GM21367 (cell line): ENCODE measurements at regions not wholly inside any gene's neighbourhood (a gene's known extent, or its start where the extent isn't known, plus 50 kb on each side); places are given as distances from the start of the nearest gene placed in this dataset.
A peak's percentile ranks its signal among the peaks of the same experiment; 100 is the strongest.
"Not testable (repeated sequence)": the region's sequence is repeated elsewhere in the genome, so short reads cannot be mapped to it uniquely, and the experiment has no call there.

Source experiments
- ATAC-seq: cut with Tn5 transposase; IDR thresholded peaks from one replicate; pipeline ENCODE4 v1.9.1; 2021; ENCODE audit not compliant: unreplicated experiment

GRCh38 chr10:62492870-62493180 lies 118.7 kb downstream of the ZNF365 start:
- no peak for ATAC-seq

DNA sequence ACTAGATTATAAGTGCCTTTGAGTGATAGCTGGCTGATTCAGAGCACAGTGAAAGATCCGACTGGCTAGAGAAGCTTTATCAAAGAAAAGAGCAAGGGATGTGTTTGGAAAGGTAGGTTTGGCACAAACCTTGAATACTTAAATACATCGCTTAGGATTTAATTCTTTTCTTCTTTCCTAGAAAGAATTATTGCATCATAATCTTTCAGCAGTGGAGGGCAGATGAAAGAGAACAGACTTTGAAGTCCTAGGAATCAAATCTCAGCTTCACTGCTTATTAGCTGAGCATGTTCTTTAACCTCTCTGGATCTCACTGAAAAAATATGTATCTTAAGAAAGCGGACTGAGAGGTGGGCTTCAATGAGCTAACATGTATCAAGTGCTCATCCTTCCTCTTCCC lies 122.8 kb downstream of the ZNF365 start:
- ATAC-seq: no peak

DNA sequence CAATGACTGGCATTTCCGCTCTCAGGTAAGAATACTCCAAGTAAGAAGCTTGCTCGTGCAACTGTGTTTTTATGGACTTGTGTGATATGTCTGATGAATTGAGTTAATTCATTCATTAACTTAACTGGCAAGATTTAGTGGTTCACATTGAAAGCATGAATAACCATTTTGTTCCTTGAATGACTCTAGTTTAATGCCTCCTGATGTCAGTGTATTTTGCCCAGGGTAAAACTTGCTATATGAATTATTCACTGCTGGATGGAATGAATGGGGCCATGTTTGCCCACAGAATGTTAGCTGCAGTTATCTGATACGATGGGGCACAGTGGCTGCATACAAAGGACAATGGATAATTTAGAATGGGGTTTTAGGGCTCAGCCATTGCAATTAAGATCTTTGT lies 124.1 kb downstream of the ZNF365 start:
- no peak for ATAC-seq

DNA sequence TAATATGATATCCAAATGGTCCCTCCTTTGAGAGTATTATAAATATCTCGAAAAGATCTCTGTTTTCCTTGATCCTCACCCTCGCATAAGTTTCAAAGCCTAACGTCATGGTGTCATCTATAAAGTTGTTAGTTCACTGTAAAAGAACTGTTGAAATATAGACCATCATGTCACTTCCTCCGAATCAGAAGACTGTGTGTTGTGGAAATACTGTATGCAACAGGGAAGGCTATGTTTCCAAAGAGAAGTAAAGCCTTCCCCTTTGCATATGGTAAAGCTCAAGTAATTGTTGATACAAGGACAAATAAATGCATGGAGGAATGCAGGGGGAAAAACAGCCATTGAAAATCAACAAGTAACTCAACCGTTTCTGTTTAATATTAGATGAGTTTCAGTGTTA lies 125.9 kb downstream of the ZNF365 start:
- not testable (repeated sequence) for ATAC-seq

GRCh38 chr10:62501547-62501946 lies 127.4 kb downstream of the ZNF365 start:
- ATAC-seq: no peak

- no peak for ATAC-seq
Measured at GRCh38 chr10:62502995-62503613, 128.9 kb downstream of the ZNF365 start.

DNA sequence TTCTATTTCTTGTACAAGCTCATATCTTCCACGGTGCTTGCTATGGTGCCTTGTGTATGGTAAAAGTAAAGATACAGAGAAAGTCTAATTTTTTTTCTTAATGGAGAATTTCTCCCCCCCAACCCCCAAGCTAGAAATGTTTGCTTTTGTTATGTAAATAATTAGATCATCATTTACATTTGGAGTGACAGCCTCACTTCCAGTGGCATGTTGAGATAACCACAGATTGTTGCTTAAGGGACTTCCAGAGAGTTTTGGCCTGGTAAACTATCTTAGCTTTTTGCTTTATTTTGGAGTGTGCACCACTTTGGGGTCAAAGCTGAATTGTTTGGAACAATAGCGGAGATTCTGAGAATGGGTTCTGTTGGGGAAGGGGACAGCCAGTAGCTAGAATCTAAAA lies 129.7 kb downstream of the ZNF365 start:
- ATAC-seq: no peak

- no peak for ATAC-seq
Measured at GRCh38 chr10:62506371-62506770, 132.2 kb downstream of the ZNF365 start.

DNA sequence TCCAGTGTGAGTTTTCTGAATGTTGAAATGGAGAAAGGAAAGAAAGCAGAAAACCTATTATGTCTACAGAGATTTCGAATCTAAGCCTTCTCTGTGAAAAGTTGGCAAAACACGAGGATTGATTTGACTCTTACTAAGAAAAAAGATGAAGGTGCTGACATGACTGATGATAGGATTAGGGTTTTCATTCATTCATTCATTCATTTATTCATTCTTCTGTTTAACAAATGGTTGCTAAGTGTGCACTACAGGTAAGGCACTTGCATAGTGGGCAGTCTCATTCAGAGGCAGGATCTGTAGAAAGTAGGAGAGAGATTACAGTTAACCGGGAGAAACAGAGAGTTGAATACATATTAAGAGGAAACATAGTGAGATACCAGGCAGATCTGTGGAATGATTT lies 137.1 kb downstream of the ZNF365 start:
- peak; percentile 9 for ATAC-seq

DNA sequence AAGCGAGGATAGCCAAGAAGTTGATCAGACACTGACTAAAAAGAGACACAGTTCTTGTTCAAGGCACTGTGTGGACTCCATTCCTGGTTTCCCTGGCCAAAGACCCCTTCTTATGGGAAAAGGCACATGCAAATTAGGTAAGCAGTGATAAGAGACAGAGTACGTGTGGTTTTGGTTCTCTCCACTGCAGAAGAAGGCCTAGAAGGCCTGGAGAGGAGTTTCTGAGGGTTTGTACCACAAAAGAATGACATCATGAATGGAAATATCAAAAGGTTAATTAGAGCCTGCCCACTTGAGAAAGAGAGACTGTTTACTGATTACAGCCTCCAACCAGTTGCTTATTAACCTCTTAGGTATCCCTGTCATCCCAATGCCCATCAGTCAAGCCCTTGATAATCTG lies 137.5 kb downstream of the ZNF365 start:
- ATAC-seq: peak; percentile 88

- ATAC-seq: no peak
Measured at GRCh38 chr10:62512732-62513475, 138.7 kb downstream of the ZNF365 start.

- ATAC-seq: no peak
Measured at GRCh38 chr10:62514079-62514693, 140.0 kb downstream of the ZNF365 start.

- ATAC-seq: no peak
Measured at GRCh38 chr10:62517252-62517651, 143.1 kb downstream of the ZNF365 start.

- peak; percentile 45 for ATAC-seq
Measured at GRCh38 chr10:62527019-62527827, 153.1 kb downstream of the ZNF365 start.

GRCh38 chr10:62528441-62528840 lies 154.3 kb downstream of the ZNF365 start:
- peak; percentile 89 for ATAC-seq

GRCh38 chr10:62529396-62529795 lies 155.2 kb downstream of the ZNF365 start:
- ATAC-seq: no peak

DNA sequence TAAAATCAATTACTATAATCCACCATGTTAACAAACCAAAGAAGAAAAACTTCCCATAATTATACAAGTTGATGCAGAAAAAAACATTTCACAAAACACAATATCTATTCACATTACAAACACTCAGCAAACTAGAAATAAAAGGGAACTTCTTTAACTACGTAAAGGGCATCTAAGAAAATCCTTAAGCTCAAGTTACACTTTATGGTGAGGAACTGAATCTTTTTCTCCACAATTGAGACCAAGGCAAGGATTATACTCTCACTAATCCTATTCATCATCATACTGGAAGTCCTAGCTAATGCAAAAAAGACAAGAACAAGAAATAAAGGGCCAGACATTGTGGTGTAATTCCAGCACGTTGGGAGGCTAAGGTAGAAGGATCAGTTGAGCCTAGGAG lies 159.9 kb downstream of the ZNF365 start:
- ATAC-seq: no peak

DNA sequence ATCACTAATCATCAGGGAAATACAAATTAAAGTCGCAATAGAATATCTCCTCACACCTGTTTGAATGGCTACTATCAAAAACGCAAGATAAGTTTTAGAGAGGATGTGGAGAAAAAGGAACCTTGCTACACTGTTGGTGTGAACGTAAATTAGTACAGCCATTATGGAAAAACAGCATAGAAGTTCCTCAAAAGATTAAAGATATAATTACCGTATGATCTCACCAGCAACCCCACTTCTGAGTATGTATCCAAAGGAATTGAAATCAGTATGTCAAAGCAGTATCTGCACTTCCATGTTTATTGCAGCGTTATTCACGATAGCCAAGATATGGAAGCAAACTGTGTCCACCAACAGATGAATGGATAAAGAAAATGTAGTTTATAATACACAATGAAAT lies 164.4 kb downstream of the ZNF365 start:
- no peak for ATAC-seq

- ATAC-seq: no peak
Measured at GRCh38 chr10:62540389-62540788, 166.2 kb downstream of the ZNF365 start.

- no peak for ATAC-seq
Measured at GRCh38 chr10:62541811-62542210, 167.6 kb downstream of the ZNF365 start.

GRCh38 chr10:62543571-62544355 lies 169.6 kb downstream of the ZNF365 start:
- no peak for ATAC-seq
